Right lobe of liver (tissue), 6 donors: ENCODE measurements at regions not wholly inside any gene's neighbourhood (a gene's known extent, or its start where the extent isn't known, plus 50 kb on each side); places are given as distances from the start of the nearest gene placed in this dataset.
"Not testable (repeated sequence)": the region's sequence is repeated elsewhere in the genome, so short reads cannot be mapped to it uniquely, and the experiment has no call there.

Experiments
- ATAC-seq, 4 donors: fragments of 200-7000 bp; cut with Tn5 transposase; one replicate each; pipeline ENCODE4 v1.9.1; 2020; ENCODE audit warnings: mild to moderate bottlenecking in 4 of 4, moderate library complexity in 4 of 4
- DNase-seq, 3 donors: peaks; one replicate each; pipeline ENCODE4 v3.0.0-alpha.2; 2020
- H3K27ac ChIP-seq, 3 donors: fragments of 200-600 bp; one replicate each; pipeline ENCODE4 v1.8.0; 2022
- H3K27me3 ChIP-seq, 2 donors: fragments of 200-600 bp; one replicate each; pipeline ENCODE4 v1.8.0; 2022
- H3K36me3 ChIP-seq, 4 donors: fragments of 200-600 bp; sonication (generic) in 1 of 4; one replicate each; pipeline versions ENCODE4 v1.5.1 to v1.8.0; 2017 to 2022; ENCODE audit warnings: control low read depth in 1 of 4
- H3K4me1 ChIP-seq, 4 donors: fragments of 200-600 bp; sonication (generic) in 1 of 4; one replicate each; pipeline versions ENCODE4 v1.5.1 to v1.8.0; 2017 to 2022; ENCODE audit warnings: control low read depth in 1 of 4
- H3K4me3 ChIP-seq, 3 donors: fragments of 200-600 bp; one replicate each; pipeline ENCODE4 v1.8.0; 2022
- H3K9me3 ChIP-seq, 4 donors: fragments of 200-600 bp; sonication (generic) in 1 of 4; one replicate each; pipeline versions ENCODE4 v1.5.1 to v1.8.0; 2017 to 2022; ENCODE audit warnings: control low read depth in 1 of 4
- CTCF ChIP-seq, 4 donors: fragments of 200-600 bp in 3 of 4; fragments of 450-650 bp in 1 of 4; IDR thresholded peaks; one replicate each; pipeline versions ENCODE4 v1.5.1 to v1.8.0; 2016 to 2022; ENCODE audit warnings: antibody characterized with exemption in 4 of 4, mild to moderate bottlenecking in 2 of 4
- POLR2A ChIP-seq: fragments of 450-650 bp; IDR thresholded peaks from one replicate; pipeline ENCODE4 v1.6.1; 2017; ENCODE audit warnings: antibody characterized with exemption, mild to moderate bottlenecking
- WGBS: methylation state at CpG from one replicate; pipeline ENCODE4 v1.1.6; 2018; ENCODE audit warnings: low coverage, low lambda C conversion rate; ENCODE audit not compliant: insufficient coverage; ENCODE audit errors: missing lambda C conversion rate; 5-methylcytosine and 5-hydroxymethylcytosine counted together
- intact Hi-C, 2 donors: fragments of 100-400 bp; cut with DNase I; formaldehyde crosslinking; loops; one replicate each; pipeline versions ENCODE4 v1.11.2 to v1.14.1; 2022
- donor health status: DM: no; HTN: yes; CAD: no.
- donor health status: DM: no; HTN: no; CAD: no.
- donor health status: DM: no; HTN: no; CAD: no.
- donor health status: DM: no; HTN: yes; CAD: no.
- donor health status: DM: no; HTN: yes; CAD: no.

- ATAC-seq = no peak
- TF ChIP-seq CTCF (IDR thresholded peaks at IDR 0.05) (no peak), POLR2A (no peak)
- Histone ChIP-seq H3K27ac (no peak overlapping the region), H3K27me3 (no peaks in the 10 kb centered on the region), H3K36me3 (no peaks in the 10 kb centered on the region), H3K9me3 (no peaks in the 10 kb centered on the region), H3K4me3 (no peak overlapping the region), H3K4me1 (no peaks in the 10 kb centered on the region)
- no peak for DNase-seq
- intact Hi-C loops = no loop called here
- WGBS = 22% methylated on average over 2 of the region's 2 CpGs
Measured at GRCh38 chr6:63022631-63023030, 188.6 kb upstream of the FKBP1C start.

- H3K27me3 ChIP-seq = no peaks in the 10 kb centered on the region
- intact Hi-C loops = no loop called here
- H3K36me3 ChIP-seq = no peaks in the 10 kb centered on the region
- no peak for ATAC-seq
- no peaks in the 10 kb centered on the region for H3K4me1 ChIP-seq
- H3K4me3 ChIP-seq = no peak overlapping the region
- no peak overlapping the region for H3K27ac ChIP-seq
- no peak for TF ChIP-seq POLR2A
- TF ChIP-seq CTCF (IDR thresholded peaks at IDR 0.05) = no peak
- 45% methylated on average over 4 of the region's 4 CpGs for WGBS
- no peak for DNase-seq
- no peaks in the 10 kb centered on the region for H3K9me3 ChIP-seq
Measured at GRCh38 chr6:63023726-63024125, 187.5 kb upstream of the FKBP1C start.

GRCh38 chr6:63049216-63049615 is 162.1 kb upstream of the FKBP1C start:
- DNase-seq (no peak), ATAC-seq (no peak)
- Histone ChIP-seq H3K27me3 (no peaks in the 10 kb centered on the region), H3K4me1 (no peaks in the 10 kb centered on the region), H3K4me3 (no peak overlapping the region), H3K9me3 (no peaks in the 10 kb centered on the region), H3K27ac (no peak overlapping the region), H3K36me3 (no peaks in the 10 kb centered on the region)
- WGBS = 61% methylated on average over 3 of the region's 3 CpGs
- intact Hi-C loops = no loop called here
- no peak for TF ChIP-seq CTCF (IDR thresholded peaks at IDR 0.05)

- H3K9me3 ChIP-seq, H3K4me1 ChIP-seq, DNase-seq, ATAC-seq, H3K36me3 ChIP-seq, intact Hi-C loops, H3K27ac ChIP-seq, H3K4me3 ChIP-seq, H3K27me3 ChIP-seq: not testable (repeated sequence)
- 67% methylated on average over 7 of the region's 9 CpGs for WGBS
Measured at GRCh38 chr6:63053206-63053605, 158.1 kb upstream of the FKBP1C start.

- ATAC-seq = no peak
- H3K9me3 ChIP-seq = no peaks in the 10 kb centered on the region
- H3K4me1 ChIP-seq = no peaks in the 10 kb centered on the region
- no peak overlapping the region for H3K27ac ChIP-seq
- no peak overlapping the region for H3K4me3 ChIP-seq
- no peaks in the 10 kb centered on the region for H3K27me3 ChIP-seq
- WGBS = 29% methylated on average over 2 of the region's 2 CpGs
- intact Hi-C loops = no loop called here
- TF ChIP-seq POLR2A = no peak
- no peak for TF ChIP-seq CTCF (IDR thresholded peaks at IDR 0.05)
- no peaks in the 10 kb centered on the region for H3K36me3 ChIP-seq
- DNase-seq = no peak
Measured at GRCh38 chr6:63058601-63059000, 152.7 kb upstream of the FKBP1C start.
